Neural cell (in vitro differentiated cells): ENCODE measurements at regions not wholly inside any gene's neighbourhood (a gene's known extent, or its start where the extent isn't known, plus 50 kb on each side); places are given as distances from the start of the nearest gene placed in this dataset.

Experiments
- EZH2 ChIP-seq: fragments of 200-600, 300-800 bp; shearing (Covaris generic), sonication (generic); IDR thresholded peaks from 2 replicates; pipeline ENCODE4 v1.6.1; 2014; ENCODE audit warnings: antibody characterized with exemption, low read length, borderline replicate concordance, mild to moderate bottlenecking; ENCODE audit not compliant: insufficient read depth, poor library complexity, severe bottlenecking
- POLR2AphosphoS5 ChIP-seq: IDR thresholded peaks from 2 replicates; pipeline ENCODE4 v1.6.1; 2012
- TF ChIP-seq, protein P1 (sequence below): fragments of 450-650 bp; IDR thresholded peaks from 2 replicates; pipeline ENCODE4 v1.5.1; 2014; ENCODE audit warnings: antibody characterized with exemption, mild to moderate bottlenecking, moderate library complexity; ENCODE audit not compliant: poor library complexity, severe bottlenecking
- TF ChIP-seq, protein P2 (sequence below): IDR thresholded peaks from 2 replicates; pipeline ENCODE4 v1.6.1; 2012; ENCODE audit warnings: borderline replicate concordance

DNA sequence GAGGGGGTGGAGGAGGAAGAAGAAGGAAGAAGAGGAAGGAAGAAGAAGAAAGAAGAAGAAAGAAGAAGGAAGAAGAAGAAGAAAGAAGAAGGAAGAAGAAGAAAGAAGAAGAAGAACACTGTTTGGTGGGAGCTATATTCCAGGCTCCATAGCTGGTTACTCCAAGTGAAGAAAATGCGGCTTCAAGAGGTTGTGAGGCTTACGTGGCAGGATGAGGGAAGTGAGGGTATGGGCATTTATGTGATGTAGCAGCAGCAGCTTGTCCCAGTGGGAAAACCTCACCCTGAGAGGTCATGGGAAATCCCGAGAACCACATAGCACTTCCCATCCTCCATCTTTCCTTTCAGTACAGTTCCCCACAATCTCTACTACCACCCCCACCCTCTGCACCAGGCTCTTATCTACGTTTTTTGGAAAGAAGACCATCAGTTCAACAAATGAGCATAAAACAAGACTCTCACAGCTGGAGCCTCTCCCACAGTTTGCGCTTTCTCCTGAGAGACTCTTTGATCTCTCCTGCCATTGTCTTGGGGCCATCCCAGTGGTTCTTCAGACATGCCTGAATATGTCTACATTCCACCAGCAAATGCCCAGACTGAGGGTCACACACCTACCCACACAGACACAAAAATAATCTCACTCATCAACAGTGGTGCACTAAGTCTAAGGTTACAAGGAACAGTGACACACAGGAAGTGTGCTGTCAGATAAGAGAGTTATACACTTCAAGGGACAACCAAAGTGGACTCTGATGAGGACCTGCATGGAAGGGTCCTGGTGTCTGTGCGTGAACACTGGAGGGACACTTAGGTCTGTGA is 77.9 kb upstream of the KCNJ15 start:
- TF ChIP-seq, protein P1, sequence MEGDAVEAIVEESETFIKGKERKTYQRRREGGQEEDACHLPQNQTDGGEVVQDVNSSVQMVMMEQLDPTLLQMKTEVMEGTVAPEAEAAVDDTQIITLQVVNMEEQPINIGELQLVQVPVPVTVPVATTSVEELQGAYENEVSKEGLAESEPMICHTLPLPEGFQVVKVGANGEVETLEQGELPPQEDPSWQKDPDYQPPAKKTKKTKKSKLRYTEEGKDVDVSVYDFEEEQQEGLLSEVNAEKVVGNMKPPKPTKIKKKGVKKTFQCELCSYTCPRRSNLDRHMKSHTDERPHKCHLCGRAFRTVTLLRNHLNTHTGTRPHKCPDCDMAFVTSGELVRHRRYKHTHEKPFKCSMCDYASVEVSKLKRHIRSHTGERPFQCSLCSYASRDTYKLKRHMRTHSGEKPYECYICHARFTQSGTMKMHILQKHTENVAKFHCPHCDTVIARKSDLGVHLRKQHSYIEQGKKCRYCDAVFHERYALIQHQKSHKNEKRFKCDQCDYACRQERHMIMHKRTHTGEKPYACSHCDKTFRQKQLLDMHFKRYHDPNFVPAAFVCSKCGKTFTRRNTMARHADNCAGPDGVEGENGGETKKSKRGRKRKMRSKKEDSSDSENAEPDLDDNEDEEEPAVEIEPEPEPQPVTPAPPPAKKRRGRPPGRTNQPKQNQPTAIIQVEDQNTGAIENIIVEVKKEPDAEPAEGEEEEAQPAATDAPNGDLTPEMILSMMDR: no peak
- no peak for TF ChIP-seq POLR2AphosphoS5
- TF ChIP-seq, protein P2, sequence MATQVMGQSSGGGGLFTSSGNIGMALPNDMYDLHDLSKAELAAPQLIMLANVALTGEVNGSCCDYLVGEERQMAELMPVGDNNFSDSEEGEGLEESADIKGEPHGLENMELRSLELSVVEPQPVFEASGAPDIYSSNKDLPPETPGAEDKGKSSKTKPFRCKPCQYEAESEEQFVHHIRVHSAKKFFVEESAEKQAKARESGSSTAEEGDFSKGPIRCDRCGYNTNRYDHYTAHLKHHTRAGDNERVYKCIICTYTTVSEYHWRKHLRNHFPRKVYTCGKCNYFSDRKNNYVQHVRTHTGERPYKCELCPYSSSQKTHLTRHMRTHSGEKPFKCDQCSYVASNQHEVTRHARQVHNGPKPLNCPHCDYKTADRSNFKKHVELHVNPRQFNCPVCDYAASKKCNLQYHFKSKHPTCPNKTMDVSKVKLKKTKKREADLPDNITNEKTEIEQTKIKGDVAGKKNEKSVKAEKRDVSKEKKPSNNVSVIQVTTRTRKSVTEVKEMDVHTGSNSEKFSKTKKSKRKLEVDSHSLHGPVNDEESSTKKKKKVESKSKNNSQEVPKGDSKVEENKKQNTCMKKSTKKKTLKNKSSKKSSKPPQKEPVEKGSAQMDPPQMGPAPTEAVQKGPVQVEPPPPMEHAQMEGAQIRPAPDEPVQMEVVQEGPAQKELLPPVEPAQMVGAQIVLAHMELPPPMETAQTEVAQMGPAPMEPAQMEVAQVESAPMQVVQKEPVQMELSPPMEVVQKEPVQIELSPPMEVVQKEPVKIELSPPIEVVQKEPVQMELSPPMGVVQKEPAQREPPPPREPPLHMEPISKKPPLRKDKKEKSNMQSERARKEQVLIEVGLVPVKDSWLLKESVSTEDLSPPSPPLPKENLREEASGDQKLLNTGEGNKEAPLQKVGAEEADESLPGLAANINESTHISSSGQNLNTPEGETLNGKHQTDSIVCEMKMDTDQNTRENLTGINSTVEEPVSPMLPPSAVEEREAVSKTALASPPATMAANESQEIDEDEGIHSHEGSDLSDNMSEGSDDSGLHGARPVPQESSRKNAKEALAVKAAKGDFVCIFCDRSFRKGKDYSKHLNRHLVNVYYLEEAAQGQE: no peak
- TF ChIP-seq EZH2: no peak
